Astrocyte (in vitro differentiated cells and primary cell): ENCODE measurements at regions not wholly inside any gene's neighbourhood (a gene's known extent, or its start where the extent isn't known, plus 50 kb on each side); places are given as distances from the start of the nearest gene placed in this dataset.

ENCODE experiments used
- DNase-seq: peaks from one replicate; pipeline ENCODE4 v3.0.0-alpha.2; 2010; ENCODE audit warnings: low read depth
- FAIRE-seq: peaks from 2 replicates; lab custom pipeline; 2011; peaks lifted over from hg19 to GRCh38; lab: Jason Lieb, UNC
- H2AFZ ChIP-seq: 2 replicates; pipeline ENCODE4 v1.6.0; 2012; ENCODE audit warnings: low read depth, low read length, inconsistent platforms
- H3K27ac ChIP-seq: 2 replicates; pipeline ENCODE4 v1.5.1; 2011; ENCODE audit warnings: low read depth, low read length, inconsistent platforms
- H3K27me3 ChIP-seq: 2 replicates; pipeline ENCODE4 v1.6.0; 2011; ENCODE audit warnings: low read length, inconsistent platforms; ENCODE audit not compliant: insufficient read depth
- H3K36me3 ChIP-seq: 2 replicates; pipeline ENCODE4 v1.5.1; 2011; ENCODE audit warnings: low read length, inconsistent platforms; ENCODE audit not compliant: insufficient read depth
- H3K4me1 ChIP-seq: 2 replicates; pipeline ENCODE4 v1.5.1; 2011; ENCODE audit warnings: low read length, inconsistent platforms; ENCODE audit not compliant: insufficient read depth
- H3K4me2 ChIP-seq: 2 replicates; pipeline ENCODE4 v1.6.0; 2012; ENCODE audit warnings: low read length, inconsistent platforms
- H3K4me3 ChIP-seq: 2 replicates; pipeline ENCODE4 v1.5.1; 2011; ENCODE audit warnings: low read depth, mild to moderate bottlenecking, low read length, inconsistent platforms; ENCODE audit not compliant: insufficient read depth
- H3K79me2 ChIP-seq: 2 replicates; pipeline ENCODE4 v1.6.0; 2012; ENCODE audit warnings: mild to moderate bottlenecking, low read length, inconsistent platforms; ENCODE audit not compliant: insufficient read depth
- H3K9ac ChIP-seq: 2 replicates; pipeline ENCODE4 v1.6.0; 2012; ENCODE audit warnings: mild to moderate bottlenecking, low read length, inconsistent platforms
- H3K9me3 ChIP-seq: 2 replicates; pipeline ENCODE4 v1.5.1; 2012; ENCODE audit warnings: low read depth, mild to moderate bottlenecking, low read length, inconsistent platforms; ENCODE audit not compliant: insufficient read depth
- H4K20me1 ChIP-seq: 2 replicates; pipeline ENCODE4 v1.6.0; 2012; ENCODE audit warnings: low read length, inconsistent platforms; ENCODE audit not compliant: insufficient read depth
- H3K27ac Mint-ChIP-seq: one replicate; pipeline ENCODE4 v1.8.0; 2021; ENCODE audit warnings: mild to moderate bottlenecking, mixed read lengths; ENCODE audit not compliant: unreplicated experiment
- H3K27me3 Mint-ChIP-seq: one replicate; pipeline ENCODE4 v1.8.0; 2021; ENCODE audit warnings: low read depth, mixed read lengths; ENCODE audit not compliant: unreplicated experiment
- H3K36me3 Mint-ChIP-seq: one replicate; pipeline ENCODE4 v1.8.0; 2021; ENCODE audit warnings: low read depth, mixed read lengths; ENCODE audit not compliant: unreplicated experiment
- H3K4me1 Mint-ChIP-seq: one replicate; pipeline ENCODE4 v1.8.0; 2021; ENCODE audit warnings: low read depth, mixed read lengths; ENCODE audit not compliant: unreplicated experiment
- H3K4me3 Mint-ChIP-seq: one replicate; pipeline ENCODE4 v1.8.0; 2021; ENCODE audit warnings: mild to moderate bottlenecking, moderate library complexity, mixed read lengths; ENCODE audit not compliant: unreplicated experiment
- H3K9me3 Mint-ChIP-seq: one replicate; pipeline ENCODE4 v1.8.0; 2021; ENCODE audit warnings: mild to moderate bottlenecking, mixed read lengths; ENCODE audit not compliant: unreplicated experiment
- EZH2 ChIP-seq: IDR thresholded peaks from 2 replicates; pipeline ENCODE4 v1.6.1; 2012; ENCODE audit warnings: mild to moderate bottlenecking, low read length, inconsistent platforms; ENCODE audit not compliant: insufficient read depth
- TF ChIP-seq, protein P1 (sequence below): IDR thresholded peaks from 2 replicates; pipeline ENCODE4 v1.5.1; 2011; ENCODE audit warnings: low read depth, mild to moderate bottlenecking, inconsistent platforms, low read length, moderate library complexity; ENCODE audit not compliant: insufficient read depth

DNA sequence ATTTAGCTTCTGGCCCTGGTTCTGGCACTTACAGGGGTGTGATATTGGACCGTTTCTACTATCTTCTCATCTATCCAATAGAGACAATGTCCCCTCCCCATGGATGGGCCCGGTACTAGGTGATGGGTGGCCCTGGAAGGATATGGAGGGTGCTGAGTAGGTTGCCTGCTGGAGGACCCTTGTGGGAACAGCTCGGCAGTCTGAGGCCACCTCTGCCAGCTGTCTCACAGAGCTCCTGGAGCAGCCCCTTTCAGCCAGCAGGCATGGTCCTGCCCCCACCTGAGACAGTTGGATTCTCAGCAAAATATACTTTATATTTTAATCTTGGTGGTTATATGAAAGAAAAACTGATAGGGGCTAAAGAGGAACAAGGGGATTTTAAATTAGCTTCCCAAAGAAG lies 101.0 kb upstream of the LMO4 start:
- Histone ChIP-seq H3K9me3 (no peaks in the 10 kb centered on the region), H3K27me3 (no peaks in the 10 kb centered on the region), H3K4me2 (no peak overlapping the region), H4K20me1 (no peaks in the 10 kb centered on the region), H3K36me3 (no peaks in the 10 kb centered on the region), H3K4me1 (peaks cover 28% of the 10 kb centered on the region), H3K27ac (no peak overlapping the region), H3K4me3 (no peak overlapping the region), H3K9ac (no peak overlapping the region), H2AFZ (no peak overlapping the region), H3K79me2 (no peaks in the 10 kb centered on the region)
- H3K9me3 Mint-ChIP-seq: no peaks in the 10 kb centered on the region
- DNase-seq: no peak
- FAIRE-seq: no peak
- H3K27me3 Mint-ChIP-seq: no peaks in the 10 kb centered on the region
- no peak overlapping the region for H3K27ac Mint-ChIP-seq
- H3K4me1 Mint-ChIP-seq: peaks cover 11% of the 10 kb centered on the region
- no peaks in the 10 kb centered on the region for H3K36me3 Mint-ChIP-seq
- TF ChIP-seq, protein P1, sequence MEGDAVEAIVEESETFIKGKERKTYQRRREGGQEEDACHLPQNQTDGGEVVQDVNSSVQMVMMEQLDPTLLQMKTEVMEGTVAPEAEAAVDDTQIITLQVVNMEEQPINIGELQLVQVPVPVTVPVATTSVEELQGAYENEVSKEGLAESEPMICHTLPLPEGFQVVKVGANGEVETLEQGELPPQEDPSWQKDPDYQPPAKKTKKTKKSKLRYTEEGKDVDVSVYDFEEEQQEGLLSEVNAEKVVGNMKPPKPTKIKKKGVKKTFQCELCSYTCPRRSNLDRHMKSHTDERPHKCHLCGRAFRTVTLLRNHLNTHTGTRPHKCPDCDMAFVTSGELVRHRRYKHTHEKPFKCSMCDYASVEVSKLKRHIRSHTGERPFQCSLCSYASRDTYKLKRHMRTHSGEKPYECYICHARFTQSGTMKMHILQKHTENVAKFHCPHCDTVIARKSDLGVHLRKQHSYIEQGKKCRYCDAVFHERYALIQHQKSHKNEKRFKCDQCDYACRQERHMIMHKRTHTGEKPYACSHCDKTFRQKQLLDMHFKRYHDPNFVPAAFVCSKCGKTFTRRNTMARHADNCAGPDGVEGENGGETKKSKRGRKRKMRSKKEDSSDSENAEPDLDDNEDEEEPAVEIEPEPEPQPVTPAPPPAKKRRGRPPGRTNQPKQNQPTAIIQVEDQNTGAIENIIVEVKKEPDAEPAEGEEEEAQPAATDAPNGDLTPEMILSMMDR: no peak
- TF ChIP-seq EZH2: no peak
- H3K4me3 Mint-ChIP-seq: no peak overlapping the region

DNA sequence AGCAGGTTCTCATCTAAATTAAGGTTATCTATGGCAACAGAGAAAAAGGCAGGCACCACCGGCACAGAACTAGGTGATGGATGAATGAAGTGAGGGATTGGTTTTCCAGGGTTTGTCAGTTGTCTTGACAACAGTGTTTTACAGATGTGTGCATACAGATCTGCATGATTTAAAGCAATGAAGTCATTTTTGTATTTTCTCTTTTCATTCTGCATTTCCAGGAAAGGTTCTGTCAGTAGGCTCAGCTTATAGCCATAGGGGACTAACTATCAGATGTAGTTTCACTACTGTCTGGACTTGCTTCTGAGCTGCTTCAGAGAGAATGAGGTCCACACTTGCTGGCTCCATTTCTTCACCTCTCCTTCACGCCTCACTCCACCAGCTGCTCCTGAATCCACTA lies 98.2 kb upstream of the LMO4 start:
- Histone ChIP-seq H3K4me1 (peaks cover 13% of the 10 kb centered on the region), H3K4me2 (no peak overlapping the region), H4K20me1 (no peaks in the 10 kb centered on the region), H3K4me3 (no peak overlapping the region), H3K36me3 (no peaks in the 10 kb centered on the region), H3K9ac (no peak overlapping the region), H3K9me3 (no peaks in the 10 kb centered on the region), H3K27me3 (no peaks in the 10 kb centered on the region), H3K79me2 (no peaks in the 10 kb centered on the region), H3K27ac (no peak overlapping the region), H2AFZ (no peak overlapping the region)
- H3K27me3 Mint-ChIP-seq: no peaks in the 10 kb centered on the region
- no peak overlapping the region for H3K27ac Mint-ChIP-seq
- H3K4me1 Mint-ChIP-seq: peaks cover 11% of the 10 kb centered on the region
- DNase-seq: no peak
- H3K36me3 Mint-ChIP-seq: no peaks in the 10 kb centered on the region
- no peak overlapping the region for H3K4me3 Mint-ChIP-seq
- TF ChIP-seq, protein P1: no peak
- TF ChIP-seq EZH2: no peak
- H3K9me3 Mint-ChIP-seq: no peaks in the 10 kb centered on the region
- FAIRE-seq: no peak

DNA sequence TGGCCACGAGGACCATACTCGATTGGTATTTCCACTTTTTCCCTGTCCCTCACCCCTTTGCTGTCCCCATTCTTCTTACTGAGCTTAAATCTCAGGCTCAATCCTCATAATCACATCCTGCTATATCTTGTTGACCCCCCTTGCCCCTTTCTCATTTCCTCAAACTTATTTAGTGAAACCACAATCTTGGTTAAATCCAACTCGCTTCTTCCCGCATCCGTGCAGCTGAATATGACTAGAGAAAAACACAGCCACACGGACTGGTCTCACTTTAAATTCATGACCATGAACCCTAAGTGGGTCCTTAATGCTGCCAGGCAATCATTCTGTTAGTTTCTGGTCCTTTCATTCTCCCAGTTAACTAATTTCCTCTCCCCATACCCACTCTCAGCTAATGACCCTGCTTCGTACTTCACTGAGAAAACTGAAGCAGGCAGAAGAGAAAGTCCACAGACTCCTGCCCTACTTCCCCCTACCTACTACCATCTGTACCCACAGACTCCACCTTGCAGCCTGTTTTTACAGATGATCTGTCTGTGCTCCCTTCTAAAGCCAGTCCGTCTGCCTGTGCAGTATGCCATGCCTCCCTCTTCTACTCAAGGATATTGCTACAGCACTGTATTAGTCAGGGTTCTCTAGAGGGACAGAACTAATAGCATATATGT lies 96.8 kb upstream of the LMO4 start:
- Histone ChIP-seq H3K36me3 (no peaks in the 10 kb centered on the region), H3K4me3 (no peak overlapping the region), H2AFZ (no peak overlapping the region), H3K9me3 (no peaks in the 10 kb centered on the region), H3K9ac (no peak overlapping the region), H3K27me3 (no peaks in the 10 kb centered on the region), H3K27ac (no peak overlapping the region), H3K4me1 (peaks cover 2% of the 10 kb centered on the region), H3K79me2 (no peaks in the 10 kb centered on the region), H3K4me2 (no peak overlapping the region), H4K20me1 (no peaks in the 10 kb centered on the region)
- Mint-ChIP-seq H3K4me3 (no peak overlapping the region), H3K27ac (no peak overlapping the region), H3K27me3 (no peaks in the 10 kb centered on the region), H3K36me3 (no peaks in the 10 kb centered on the region), H3K4me1 (peaks cover 2% of the 10 kb centered on the region), H3K9me3 (no peaks in the 10 kb centered on the region)
- no peak for TF ChIP-seq EZH2
- TF ChIP-seq, protein P1: no peak
- DNase-seq: no peak
- no peak for FAIRE-seq
